Astrocyte of the cerebellum (primary cell): ENCODE measurements at regions not wholly inside any gene's neighbourhood (a gene's known extent, or its start where the extent isn't known, plus 50 kb on each side); places are given as distances from the start of the nearest gene placed in this dataset.

ENCODE experiments used
- DNase-seq: peaks from one replicate; pipeline ENCODE4 v3.0.0-alpha.2; 2011; ENCODE audit warnings: low read depth
- H3K4me3 ChIP-seq: 2 replicates; pipeline ENCODE4 v1.5.1; 2011; ENCODE audit warnings: mild to moderate bottlenecking, low read depth, low read length, moderate library complexity
- CTCF ChIP-seq: IDR thresholded peaks from 2 replicates; pipeline ENCODE4 v1.5.1; 2012; ENCODE audit warnings: low read length, low read depth, moderate library complexity, mild to moderate bottlenecking; ENCODE audit errors: missing control alignments
- in situ Hi-C: cut with HindIII; loops from 2 replicates; pipeline ENCODE4 v1.10.0; 2017; ENCODE audit warnings: low sequenced_read_pairs

- in situ Hi-C loops, result no loop called here
- TF ChIP-seq CTCF, result no peak
- DNase-seq, result no peak
- H3K4me3 ChIP-seq, result no peak overlapping the region
These were observed 176.7 kb upstream of the CTTNBP2NL start for GRCh38 chr1:112219267-112219666.

- in situ Hi-C loops, result loop anchor here (5.0 kb wide), 1 partner anchor 88 kb away; no protein-coding TSS in a partner anchor
- no peak for TF ChIP-seq CTCF
- DNase-seq, result no peak
- H3K4me3 ChIP-seq, result no peak overlapping the region
These were observed 165.8 kb upstream of the CTTNBP2NL start for GRCh38 chr1:112230232-112230631.

- in situ Hi-C loops, result loop anchor here (5.0 kb wide), 1 partner anchor 89 kb away; no protein-coding TSS in a partner anchor
- no peak for TF ChIP-seq CTCF
- no peak for DNase-seq
- no peak overlapping the region for H3K4me3 ChIP-seq
These were observed 164.7 kb upstream of the CTTNBP2NL start for GRCh38 chr1:112231331-112231730.

GRCh38 chr1:112232848-112233247 lies 163.2 kb upstream of the CTTNBP2NL start:
- H3K4me3 ChIP-seq, result no peak overlapping the region
- no peak for DNase-seq
- in situ Hi-C loops, result loop anchor here (5.0 kb wide), 1 partner anchor 91 kb away; no protein-coding TSS in a partner anchor
- TF ChIP-seq CTCF, result no peak

GRCh38 chr1:112234710-112235109 lies 161.3 kb upstream of the CTTNBP2NL start:
- no peak for DNase-seq
- H3K4me3 ChIP-seq, result no peak overlapping the region
- no peak for TF ChIP-seq CTCF
- in situ Hi-C loops, result loop anchor here (5.0 kb wide), 1 partner anchor 92 kb away; no protein-coding TSS in a partner anchor

- H3K4me3 ChIP-seq, result no peak overlapping the region
- in situ Hi-C loops, result no loop called here
- no peak for DNase-seq
- TF ChIP-seq CTCF, result no peak
These were observed 157.9 kb upstream of the CTTNBP2NL start for GRCh38 chr1:112237983-112238545.
